K562 (cell line): ENCODE measurements at regions not wholly inside any gene's neighbourhood (a gene's known extent, or its start where the extent isn't known, plus 50 kb on each side); places are given as distances from the start of the nearest gene placed in this dataset.

Experiments
- ATF3 ChIP-seq, 2 experiments: fragments of 450-650 bp in 1 of 2; sonication (generic) in 1 of 2; formaldehyde crosslinking in 1 of 2; IDR thresholded peaks in 1 of 2; conservative IDR thresholded peaks in 1 of 2; 2 replicates each; pipeline versions ENCODE4 v1.6.1 to v1.8.1; 2016 to 2023; ENCODE audit warnings: mild to moderate bottlenecking in 2 of 2, moderate library complexity in 2 of 2, inconsistent platforms in 1 of 2, missing genetic modification reagents in 1 of 2
- CTCFL ChIP-seq: IDR thresholded peaks from 2 replicates; pipeline ENCODE4 v1.6.1; 2011; ENCODE audit warnings: borderline replicate concordance, low read depth, mild to moderate bottlenecking, moderate library complexity, low read length; ENCODE audit not compliant: insufficient read depth, poor library complexity, severe bottlenecking
- ELF1 ChIP-seq: fragments of 200-800 bp; sonication (Bioruptor generic); IDR thresholded peaks from 2 replicates; pipeline ENCODE4 v1.6.1; 2016; ENCODE audit warnings: missing genetic modification characterization, missing compliant biosample characterization
- FOXK2 ChIP-seq, 2 experiments: fragments of 450-650 bp; IDR thresholded peaks in 1 of 2; conservative IDR thresholded peaks in 1 of 2; 2 replicates each; pipeline ENCODE4 v1.6.1; 2016; ENCODE audit warnings: low read depth in 2 of 2, mild to moderate bottlenecking in 1 of 2
- HEY1 ChIP-seq: fragments of 250-450 bp; sonication (Bioruptor Pico); IDR thresholded peaks from 2 replicates; pipeline ENCODE4 v1.5.0; 2020; ENCODE audit warnings: mild to moderate bottlenecking, moderate library complexity, borderline replicate concordance
- KHSRP ChIP-seq: fragments of 450-650 bp; IDR thresholded peaks from 2 replicates; pipeline ENCODE4 v1.6.1; 2017
- KLF16 ChIP-seq: IDR thresholded peaks from 2 replicates; pipeline ENCODE4 v1.6.1; 2016; ENCODE audit warnings: antibody characterized with exemption
- L3MBTL2 ChIP-seq: fragments of 450-650 bp; IDR thresholded peaks from 2 replicates; pipeline ENCODE4 v1.6.1; 2016; ENCODE audit warnings: mild to moderate bottlenecking, moderate library complexity
- NFE2L1 ChIP-seq: fragments of 450-650 bp; IDR thresholded peaks from 2 replicates; pipeline ENCODE4 v1.6.1; 2016; ENCODE audit warnings: missing genetic modification characterization, low read depth, mild to moderate bottlenecking, missing compliant biosample characterization, moderate library complexity, borderline replicate concordance
- NR2C1 ChIP-seq, 2 experiments: fragments of 450-650 bp; IDR thresholded peaks; 2 replicates each; pipeline ENCODE4 v1.6.1; 2017; ENCODE audit warnings: mild to moderate bottlenecking in 2 of 2, antibody characterized with exemption in 1 of 2, inconsistent platforms in 1 of 2, missing compliant biosample characterization in 1 of 2, missing genetic modification characterization in 1 of 2
- RAD21 ChIP-seq, 2 experiments: fragments of 250-450 bp in 1 of 2; fragments of 450-650 bp in 1 of 2; sonication (Bioruptor Pico) in 1 of 2; formaldehyde crosslinking in 1 of 2; IDR thresholded peaks in 1 of 2; conservative IDR thresholded peaks in 1 of 2; 2 replicates each; pipeline versions ENCODE4 v1.4.0 to v1.8.0; 2020 to 2022; ENCODE audit warnings: mild to moderate bottlenecking in 2 of 2, moderate library complexity in 1 of 2
- RCOR1 ChIP-seq, 2 experiments: IDR thresholded peaks; 2 replicates each; pipeline ENCODE4 v1.6.1; 2012; ENCODE audit warnings: low read depth in 2 of 2, low read length in 2 of 2, borderline replicate concordance in 1 of 2, improper control_type of control experiment in 1 of 2
- RFX5 ChIP-seq: IDR thresholded peaks from 2 replicates; pipeline ENCODE4 v1.6.1; 2011; ENCODE audit warnings: low read depth, mild to moderate bottlenecking, improper control_type of control experiment, low read length
- STAT5A ChIP-seq: IDR thresholded peaks from 2 replicates; pipeline ENCODE4 v1.6.1; 2012; ENCODE audit warnings: low read length, inconsistent platforms, borderline replicate concordance
- TCFL5 ChIP-seq: fragments of 250-450 bp; sonication (Bioruptor Pico); conservative IDR thresholded peaks from 2 replicates; pipeline ENCODE4 v1.6.1; 2021; ENCODE audit warnings: mild to moderate bottlenecking, moderate library complexity, matching md5 sums
- TRIM24 ChIP-seq, 2 experiments: fragments of 450-650 bp; IDR thresholded peaks; 2 replicates each; pipeline ENCODE4 v1.6.1; 2016
- USF1 ChIP-seq: sonication (generic); formaldehyde crosslinking; IDR thresholded peaks from 2 replicates; pipeline ENCODE4 v1.9.0; 2022; ENCODE audit warnings: mild to moderate bottlenecking, missing genetic modification reagents
- ZNF280A ChIP-seq: fragments of 450-650 bp; IDR thresholded peaks from 2 replicates; pipeline ENCODE4 v1.6.1; 2018; ENCODE audit warnings: mild to moderate bottlenecking, low read depth; ENCODE audit not compliant: partially characterized antibody
- ZNF41 ChIP-seq: fragments of 250-450 bp; sonication (Bioruptor Pico); conservative IDR thresholded peaks from 2 replicates; pipeline ENCODE4 v1.4.0; 2020; ENCODE audit warnings: mild to moderate bottlenecking
- ZNF511 ChIP-seq: sonication (generic); formaldehyde crosslinking; IDR thresholded peaks from 2 replicates; pipeline ENCODE4 v1.8.0; 2022; ENCODE audit warnings: mild to moderate bottlenecking, missing genetic modification reagents
- ZNF699 ChIP-seq: fragments of 250-450 bp; sonication (Bioruptor Pico); IDR thresholded peaks from 2 replicates; pipeline ENCODE4 v1.8.0; 2021; ENCODE audit warnings: mild to moderate bottlenecking, moderate library complexity; ENCODE audit not compliant: insufficient replicate concordance

- TF ChIP-seq KLF16: peak; percentile 48; the same call in 1 of the 2 replicates
- peak in 1 of 2 experiments; percentile 52 for TF ChIP-seq RAD21 (CRISPR knock-in tag; conservative IDR thresholded peaks at IDR 0.05 in 1 of 2, IDR thresholded peaks at IDR 0.05 in 1 of 2)
- no peak for TF ChIP-seq TRIM24 (IDR thresholded peaks at IDR 0.05)
- peak; percentile 69 for TF ChIP-seq ZNF41
- TF ChIP-seq ZNF280A: no peak
- no peak for TF ChIP-seq STAT5A
- TF ChIP-seq L3MBTL2: peak; percentile 53; the same call in 1 of the 2 replicates
- peak in 1 of 2 experiments; percentile 67; a peak in 2 of 4 replicates for TF ChIP-seq RCOR1 (IDR thresholded peaks at IDR 0.05; ENCODE audit: borderline replicate concordance in 1 of 2, low read depth in 2 of 2, low read length in 2 of 2)
- no peak for TF ChIP-seq KHSRP
- no peak for TF ChIP-seq HEY1 (CRISPR knock-in tag)
- no peak for TF ChIP-seq TCFL5
- TF ChIP-seq USF1: no peak
- TF ChIP-seq NR2C1 (IDR thresholded peaks at IDR 0.05): no peak
- no peak for TF ChIP-seq NR2C1 (tag; IDR thresholded peaks at IDR 0.05)
- no peak for TF ChIP-seq ZNF511 (CRISPR knock-in tag)
- peak; percentile 70 for TF ChIP-seq CTCFL
- no peak for TF ChIP-seq NFE2L1 (tag)
- no peak for TF ChIP-seq ZNF699
- TF ChIP-seq ATF3 (IDR thresholded peaks at IDR 0.05): no peak
- no peak for TF ChIP-seq ATF3 (CRISPR knock-in tag; conservative IDR thresholded peaks at IDR 0.05)
- TF ChIP-seq RFX5: no peak
- peak; percentile 68; the same call in 1 of the 2 replicates for TF ChIP-seq ELF1 (tag)
- TF ChIP-seq FOXK2 (conservative IDR thresholded peaks at IDR 0.05 in 1 of 2, IDR thresholded peaks at IDR 0.05 in 1 of 2; ENCODE audit: low read depth in 2 of 2): peak; percentile 83 to 87
Measured at GRCh38 chr3:38960953-38961622, 90.7 kb downstream of the SCN11A start (continued).
